ENCODE measurements at regions not wholly inside any gene's neighbourhood (a gene's known extent, or its start where the extent isn't known, plus 50 kb on each side); places are given as distances from the start of the nearest gene placed in this dataset.

DNA sequence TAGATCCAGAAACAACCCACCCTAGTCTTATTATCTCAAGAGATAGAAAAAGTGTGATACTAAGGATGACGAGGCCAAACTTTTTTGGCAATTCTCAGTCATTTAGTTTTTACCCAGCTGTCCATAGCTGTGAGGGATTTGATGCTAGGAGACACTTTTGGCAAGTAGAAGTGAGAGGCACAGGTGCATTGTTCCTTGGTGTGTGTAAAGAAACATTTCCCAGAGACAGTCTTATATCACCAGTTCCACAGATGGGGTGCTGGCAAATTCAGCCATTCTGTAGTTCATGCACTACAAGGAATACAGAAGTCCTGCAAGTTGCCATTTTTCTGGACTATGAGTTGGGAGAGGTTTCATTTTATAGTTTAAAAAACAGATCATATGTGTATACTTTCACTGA, 403.3 kb upstream of the GHITM start:
- no peak overlapping the region for H3K9ac ChIP-seq (ENCODE audit: low read depth, low read length, poor library complexity, severe bottlenecking)
- no peak overlapping the region for H2AFZ ChIP-seq (ENCODE audit: low read length)
- TF ChIP-seq CTCF (conservative IDR thresholded peaks at IDR 0.05; ENCODE audit: low read length) (no peak), EZH2phosphoT487 (IDR thresholded peaks at IDR 0.05; ENCODE audit: borderline replicate concordance) (no peak)
- H3K27me3 ChIP-seq (ENCODE audit: insufficient read depth, low read length, poor library complexity, severe bottlenecking): no peaks in the 10 kb centered on the region
- H3K9me3 ChIP-seq (ENCODE audit: insufficient read depth, low read depth, low read length): no peaks in the 10 kb centered on the region; the same call in 1 of the 2 replicates
- no peak overlapping the region for H3K4me2 ChIP-seq (ENCODE audit: low read depth, low read length, poor library complexity, severe bottlenecking)
- no peaks in the 10 kb centered on the region for H3K9me2 ChIP-seq (replicated peaks; ENCODE audit: low read depth, low read length)
- no peaks in the 10 kb centered on the region for H3F3A ChIP-seq (ENCODE audit: low read depth)
- no peak overlapping the region for H3K4me3 ChIP-seq (ENCODE audit: low read length, poor library complexity, severe bottlenecking)
- H3K4me1 ChIP-seq (ENCODE audit: insufficient read depth, low read length, poor library complexity, severe bottlenecking): no peaks in the 10 kb centered on the region
- no peaks in the 10 kb centered on the region for H4K20me1 ChIP-seq (ENCODE audit: insufficient read depth, low read length, poor library complexity, severe bottlenecking)
- no peaks in the 10 kb centered on the region for H3K79me2 ChIP-seq (ENCODE audit: insufficient read depth, low read length)
- H3K36me3 ChIP-seq (ENCODE audit: insufficient read depth, low read length): no peaks in the 10 kb centered on the region

- H3K27me3 ChIP-seq (ENCODE audit: insufficient read depth, low read length, poor library complexity, severe bottlenecking): no peaks in the 10 kb centered on the region
- TF ChIP-seq CTCF (conservative IDR thresholded peaks at IDR 0.05; ENCODE audit: low read length) (no peak), EZH2phosphoT487 (IDR thresholded peaks at IDR 0.05; ENCODE audit: borderline replicate concordance) (no peak)
- no peak overlapping the region for H2AFZ ChIP-seq (ENCODE audit: low read length)
- H3K79me2 ChIP-seq (ENCODE audit: insufficient read depth, low read length): no peaks in the 10 kb centered on the region
- H3K9ac ChIP-seq (ENCODE audit: low read depth, low read length, poor library complexity, severe bottlenecking): no peak overlapping the region
- H3F3A ChIP-seq (ENCODE audit: low read depth): no peaks in the 10 kb centered on the region
- H4K20me1 ChIP-seq (ENCODE audit: insufficient read depth, low read length, poor library complexity, severe bottlenecking): no peaks in the 10 kb centered on the region
- H3K4me3 ChIP-seq (ENCODE audit: low read length, poor library complexity, severe bottlenecking): no peak overlapping the region
- no peaks in the 10 kb centered on the region for H3K9me2 ChIP-seq (replicated peaks; ENCODE audit: low read depth, low read length)
- no peaks in the 10 kb centered on the region; the same call in 1 of the 2 replicates for H3K9me3 ChIP-seq (ENCODE audit: insufficient read depth, low read depth, low read length)
- H3K36me3 ChIP-seq (ENCODE audit: insufficient read depth, low read length): no peaks in the 10 kb centered on the region
- no peaks in the 10 kb centered on the region for H3K4me1 ChIP-seq (ENCODE audit: insufficient read depth, low read length, poor library complexity, severe bottlenecking)
- no peak overlapping the region for H3K4me2 ChIP-seq (ENCODE audit: low read depth, low read length, poor library complexity, severe bottlenecking)
These were observed 388.7 kb upstream of the GHITM start for GRCh38 chr10:83750604-83751003.

- TF ChIP-seq CTCF (conservative IDR thresholded peaks at IDR 0.05; ENCODE audit: low read length): no peak
- no peak for TF ChIP-seq EZH2phosphoT487 (IDR thresholded peaks at IDR 0.05; ENCODE audit: borderline replicate concordance)
- Histone ChIP-seq H3K79me2 (ENCODE audit: insufficient read depth, low read length) (no peaks in the 10 kb centered on the region), H3K9ac (ENCODE audit: low read depth, low read length, poor library complexity, severe bottlenecking) (no peak overlapping the region), H4K20me1 (ENCODE audit: insufficient read depth, low read length, poor library complexity, severe bottlenecking) (no peaks in the 10 kb centered on the region), H3K9me2 (replicated peaks; ENCODE audit: low read depth, low read length) (no peaks in the 10 kb centered on the region), H3K27me3 (ENCODE audit: insufficient read depth, low read length, poor library complexity, severe bottlenecking) (no peaks in the 10 kb centered on the region), H3K4me1 (ENCODE audit: insufficient read depth, low read length, poor library complexity, severe bottlenecking) (no peaks in the 10 kb centered on the region), H3F3A (ENCODE audit: low read depth) (no peaks in the 10 kb centered on the region), H2AFZ (ENCODE audit: low read length) (no peak overlapping the region), H3K4me3 (ENCODE audit: low read length, poor library complexity, severe bottlenecking) (no peak overlapping the region), H3K36me3 (ENCODE audit: insufficient read depth, low read length) (no peaks in the 10 kb centered on the region), H3K9me3 (ENCODE audit: insufficient read depth, low read depth, low read length) (no peaks in the 10 kb centered on the region; the same call in 1 of the 2 replicates), H3K4me2 (ENCODE audit: low read depth, low read length, poor library complexity, severe bottlenecking) (no peak overlapping the region)
These were observed 385.8 kb upstream of the GHITM start for GRCh38 chr10:83753490-83753889.

All from Loucy (cell line).